ENCODE measurements at regions not wholly inside any gene's neighbourhood (a gene's known extent, or its start where the extent isn't known, plus 50 kb on each side); places are given as distances from the start of the nearest gene placed in this dataset.

DNA sequence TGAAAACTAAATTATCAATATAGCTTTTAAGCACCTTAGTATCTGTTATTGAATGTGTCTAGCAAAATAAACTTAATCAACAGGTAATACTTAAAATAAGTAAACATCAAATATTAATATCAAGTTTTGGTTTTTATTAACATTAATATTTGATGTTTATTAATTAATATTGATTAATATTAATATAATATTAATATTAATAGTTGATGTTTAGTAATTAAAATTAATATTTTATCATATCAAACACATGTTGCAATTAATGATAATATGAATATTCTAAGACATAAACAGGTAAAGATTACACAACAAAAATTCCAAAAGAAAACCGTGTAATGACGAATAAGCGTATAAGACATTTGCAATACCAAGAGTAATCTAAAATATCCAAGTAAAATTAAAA lies 222.8 kb upstream of the PRR20A start:
- TF ChIP-seq CTCF (IDR thresholded peaks at IDR 0.05) = no peak
- TF ChIP-seq POLR2A (IDR thresholded peaks at IDR 0.05) = no peak
